Smooth muscle cell (in vitro differentiated cells): ENCODE measurements at regions not wholly inside any gene's neighbourhood (a gene's known extent, or its start where the extent isn't known, plus 50 kb on each side); places are given as distances from the start of the nearest gene placed in this dataset.

Experiments used
- DNase-seq: peaks from one replicate; lab custom pipeline; 2025; ENCODE audit not compliant: unreplicated experiment; lab: John Stamatoyannopoulos, UW
- H2AFZ ChIP-seq: fragments of 200-600 bp; sonication (generic); 2 replicates; pipeline ENCODE4 v1.6.0; 2016; ENCODE audit warnings: antibody characterized with exemption, low read depth, mild to moderate bottlenecking
- H3F3A ChIP-seq: fragments of 200-600 bp; sonication (generic); 2 replicates; pipeline ENCODE4 v1.6.0; 2017; ENCODE audit warnings: antibody characterized with exemption, low read depth
- H3K27ac ChIP-seq: fragments of 200-600 bp; sonication (generic); 2 replicates; pipeline ENCODE4 v1.5.1; 2016; ENCODE audit warnings: low read depth, mild to moderate bottlenecking
- H3K27me3 ChIP-seq: fragments of 200-600 bp; sonication (generic); 2 replicates; pipeline ENCODE4 v1.6.1; 2016; ENCODE audit warnings: low read depth, mild to moderate bottlenecking
- H3K36me3 ChIP-seq: fragments of 200-600 bp; sonication (generic); 2 replicates; pipeline ENCODE4 v1.5.1; 2016; ENCODE audit warnings: low read depth
- H3K4me1 ChIP-seq: fragments of 200-600 bp; sonication (generic); 2 replicates; pipeline ENCODE4 v1.5.1; 2016; ENCODE audit warnings: low read depth
- H3K4me2 ChIP-seq: fragments of 200-600 bp; sonication (generic); 2 replicates; pipeline ENCODE4 v1.6.0; 2016; ENCODE audit warnings: mild to moderate bottlenecking
- H3K4me3 ChIP-seq: fragments of 200-600 bp; sonication (generic); 2 replicates; pipeline ENCODE4 v1.5.1; 2016; ENCODE audit warnings: mild to moderate bottlenecking
- H3K79me2 ChIP-seq: fragments of 200-600 bp; sonication (generic); 2 replicates; pipeline ENCODE4 v1.6.0; 2016; ENCODE audit warnings: low read depth, mild to moderate bottlenecking
- H3K9ac ChIP-seq: fragments of 200-600 bp; sonication (generic); 2 replicates; pipeline ENCODE4 v1.6.0; 2016; ENCODE audit warnings: low read depth
- H3K9me3 ChIP-seq: fragments of 200-600 bp; sonication (generic); replicated peaks from 2 replicates; pipeline ENCODE4 v1.5.1; 2016; ENCODE audit warnings: low read depth
- H4K20me1 ChIP-seq: fragments of 200-600 bp; sonication (generic); 2 replicates; pipeline ENCODE4 v1.6.0; 2016; ENCODE audit warnings: low read depth
- CTCF ChIP-seq: fragments of 200-600 bp; sonication (generic); IDR thresholded peaks from 2 replicates; pipeline ENCODE4 v1.5.1; 2017; ENCODE audit warnings: borderline replicate concordance, mild to moderate bottlenecking, antibody characterized with exemption; ENCODE audit not compliant: insufficient read depth, poor library complexity, severe bottlenecking
- WGBS: methylation state at CpG from one replicate; pipeline ENCODE4 v1.1.7; 2016; ENCODE audit warnings: low lambda C conversion rate; 5-methylcytosine and 5-hydroxymethylcytosine counted together

GRCh38 chr4:4666693-4667621, 125.1 kb upstream of the STX18 start:
- no peaks in the 10 kb centered on the region for H3K79me2 ChIP-seq
- no peak overlapping the region for H3K9ac ChIP-seq
- no peak for DNase-seq

GRCh38 chr4:4666187-4666586, 124.3 kb upstream of the STX18 start:
- no peaks in the 10 kb centered on the region for H4K20me1 ChIP-seq
- H3K36me3 ChIP-seq: no peaks in the 10 kb centered on the region
- H3K4me2 ChIP-seq: peak overlapping the region; percentile 81
- no peaks in the 10 kb centered on the region for H3K27me3 ChIP-seq
- peaks cover 31% of the 10 kb centered on the region for H3K4me1 ChIP-seq
- peaks cover 11% of the 10 kb centered on the region for H3F3A ChIP-seq
- no peak for TF ChIP-seq CTCF
- H3K79me2 ChIP-seq: no peaks in the 10 kb centered on the region
- WGBS: 36% methylated on average over 7 of the region's 7 CpGs
- no peak overlapping the region for H2AFZ ChIP-seq
- H3K9me3 ChIP-seq: no peaks in the 10 kb centered on the region
- DNase-seq: no peak
- H3K27ac ChIP-seq: no peak overlapping the region
- no peak overlapping the region for H3K4me3 ChIP-seq
- no peak overlapping the region for H3K9ac ChIP-seq

More at GRCh38 chr4:4666693-4667621, 125.1 kb upstream of the STX18 start:
- no peaks in the 10 kb centered on the region for H3K9me3 ChIP-seq
- H3K27ac ChIP-seq: peak overlapping the region; percentile 2
- no peak for TF ChIP-seq CTCF
- H3K36me3 ChIP-seq: no peaks in the 10 kb centered on the region
- H3F3A ChIP-seq: peaks cover 11% of the 10 kb centered on the region
- WGBS: 7% methylated on average over 14 of the region's 14 CpGs
- H4K20me1 ChIP-seq: no peaks in the 10 kb centered on the region
- H3K4me2 ChIP-seq: peak overlapping the region; percentile 81
- H3K4me3 ChIP-seq: peak overlapping the region; percentile 6
- no peak overlapping the region for H2AFZ ChIP-seq
- H3K4me1 ChIP-seq: peaks cover 31% of the 10 kb centered on the region
- H3K27me3 ChIP-seq: no peaks in the 10 kb centered on the region

GRCh38 chr4:4664234-4664633, 122.4 kb upstream of the STX18 start:
- no peaks in the 10 kb centered on the region for H4K20me1 ChIP-seq
- H3F3A ChIP-seq: peaks cover 11% of the 10 kb centered on the region
- no peak overlapping the region for H3K9ac ChIP-seq

More at GRCh38 chr4:4664234-4664633, 122.4 kb upstream of the STX18 start:
- Histone ChIP-seq H3K79me2 (no peaks in the 10 kb centered on the region), H3K27ac (no peak overlapping the region), H3K4me1 (peaks cover 31% of the 10 kb centered on the region), H2AFZ (no peak overlapping the region), H3K4me2 (no peak overlapping the region), H3K27me3 (no peaks in the 10 kb centered on the region), H3K36me3 (no peaks in the 10 kb centered on the region), H3K4me3 (no peak overlapping the region), H3K9me3 (no peaks in the 10 kb centered on the region)
- DNase-seq: no peak
- TF ChIP-seq CTCF: no peak
- WGBS: 96% methylated on average over 5 of the region's 5 CpGs
